MM.1S (cell line): ENCODE measurements at regions not wholly inside any gene's neighbourhood (a gene's known extent, or its start where the extent isn't known, plus 50 kb on each side); places are given as distances from the start of the nearest gene placed in this dataset.
"Not testable (repeated sequence)": the region's sequence is repeated elsewhere in the genome, so short reads cannot be mapped to it uniquely, and the experiment has no call there.

Experiments used
- DNase-seq: peaks from one replicate; pipeline ENCODE4 v3.0.0-alpha.2; 2015
- H2AFZ ChIP-seq: fragments of 300-600 bp; sonication (generic); 2 replicates; pipeline ENCODE4 v1.6.0; 2016; ENCODE audit warnings: antibody characterized with exemption, low read length
- H3F3A ChIP-seq: fragments of 300-600 bp; sonication (generic); 2 replicates; pipeline ENCODE4 v1.6.1; 2016; ENCODE audit warnings: mild to moderate bottlenecking, antibody characterized with exemption, low read length, moderate library complexity, mixed read lengths; ENCODE audit not compliant: insufficient read depth
- H3K27ac ChIP-seq: fragments of 300-600 bp; sonication (generic); 2 replicates; pipeline ENCODE4 v1.5.1; 2016; ENCODE audit warnings: mild to moderate bottlenecking, low read length
- H3K27me3 ChIP-seq: fragments of 300-600 bp; sonication (generic); replicated peaks from 2 replicates; pipeline ENCODE4 v1.6.0; 2016; ENCODE audit warnings: low read length; ENCODE audit not compliant: insufficient read depth
- H3K36me3 ChIP-seq: fragments of 300-600 bp; sonication (generic); replicated peaks from 2 replicates; pipeline ENCODE4 v1.6.1; 2016; ENCODE audit warnings: mild to moderate bottlenecking, low read length, mixed read lengths; ENCODE audit not compliant: insufficient read depth
- H3K4me1 ChIP-seq: fragments of 300-600 bp; sonication (generic); 2 replicates; pipeline ENCODE4 v1.6.1; 2016; ENCODE audit warnings: low read length, mixed read lengths
- H3K4me2 ChIP-seq: fragments of 300-600 bp; sonication (generic); 2 replicates; pipeline ENCODE4 v1.6.0; 2016; ENCODE audit warnings: low read depth, low read length
- H3K4me3 ChIP-seq: fragments of 300-600 bp; sonication (generic); 2 replicates; pipeline ENCODE4 v1.5.1; 2016; ENCODE audit warnings: low read length, mixed read lengths
- H3K79me2 ChIP-seq: fragments of 300-600 bp; sonication (generic); 2 replicates; pipeline ENCODE4 v1.6.1; 2016; ENCODE audit warnings: mixed run types, low read length, mixed read lengths
- H3K9ac ChIP-seq: fragments of 300-600 bp; sonication (generic); 2 replicates; pipeline ENCODE4 v1.6.1; 2016; ENCODE audit warnings: low read length, mixed read lengths
- H3K9me2 ChIP-seq: fragments of 300-600 bp; sonication (generic); replicated peaks from 2 replicates; pipeline ENCODE4 v1.6.1; 2016; ENCODE audit warnings: mild to moderate bottlenecking, low read length, mixed read lengths; ENCODE audit not compliant: insufficient read depth
- H3K9me3 ChIP-seq: fragments of 300-600 bp; sonication (generic); replicated peaks from 2 replicates; pipeline ENCODE4 v1.6.1; 2016; ENCODE audit warnings: mild to moderate bottlenecking, low read length, mixed read lengths; ENCODE audit not compliant: insufficient read depth
- H4K20me1 ChIP-seq: fragments of 300-600 bp; sonication (generic); 2 replicates; pipeline ENCODE4 v1.6.1; 2016; ENCODE audit warnings: mild to moderate bottlenecking, low read length, moderate library complexity, mixed read lengths; ENCODE audit not compliant: insufficient read depth
- EZH2 ChIP-seq: fragments of 300-600 bp; sonication (generic); optimal IDR thresholded peaks from 2 replicates; pipeline ENCODE3; 2017; ENCODE audit warnings: low read depth, mild to moderate bottlenecking, antibody characterized with exemption, low read length, mixed read lengths
- EZH2phosphoT487 ChIP-seq: fragments of 300-600 bp; sonication (generic); IDR thresholded peaks from 2 replicates; pipeline ENCODE4 v1.6.1; 2018; ENCODE audit warnings: antibody characterized with exemption, low read length
- TF ChIP-seq, protein P1 (sequence below): fragments of 300-600 bp; sonication (generic); IDR thresholded peaks from 2 replicates; pipeline ENCODE4 v1.5.1; 2016; ENCODE audit warnings: antibody characterized with exemption, low read length, mixed read lengths

DNA sequence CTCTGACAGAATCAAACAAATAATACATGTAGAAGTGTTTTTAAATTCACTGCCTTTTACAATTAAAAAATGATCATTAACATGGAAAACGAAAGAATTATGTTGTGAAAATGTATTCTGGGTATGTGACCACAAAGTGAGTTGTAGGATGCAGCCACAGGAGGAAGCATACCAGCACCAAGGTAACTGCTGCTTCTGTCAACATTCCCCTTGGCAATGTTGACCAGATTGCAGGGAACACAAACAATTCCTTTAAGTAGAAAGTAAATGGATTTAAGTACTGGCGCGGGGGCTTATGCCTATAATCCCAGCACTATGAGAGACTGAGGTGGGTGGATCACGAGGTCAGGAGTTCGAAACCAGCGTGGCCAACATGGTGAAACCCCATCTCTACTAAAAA lies 1877.9 kb upstream of the PCDH7 start:
- Histone ChIP-seq H3K4me2 (no peak overlapping the region), H2AFZ (no peak overlapping the region), H3K4me1 (no peaks in the 10 kb centered on the region), H3K79me2 (no peaks in the 10 kb centered on the region), H3K9ac (no peak overlapping the region), H3K36me3 (no peaks in the 10 kb centered on the region), H3K9me2 (no peaks in the 10 kb centered on the region; the same call in 1 of the 2 replicates), H3K27me3 (no peaks in the 10 kb centered on the region), H3K27ac (no peak overlapping the region), H3F3A (no peaks in the 10 kb centered on the region), H3K4me3 (no peak overlapping the region), H4K20me1 (no peaks in the 10 kb centered on the region), H3K9me3 (no peaks in the 10 kb centered on the region)
- no peak for DNase-seq
- TF ChIP-seq, protein P1, sequence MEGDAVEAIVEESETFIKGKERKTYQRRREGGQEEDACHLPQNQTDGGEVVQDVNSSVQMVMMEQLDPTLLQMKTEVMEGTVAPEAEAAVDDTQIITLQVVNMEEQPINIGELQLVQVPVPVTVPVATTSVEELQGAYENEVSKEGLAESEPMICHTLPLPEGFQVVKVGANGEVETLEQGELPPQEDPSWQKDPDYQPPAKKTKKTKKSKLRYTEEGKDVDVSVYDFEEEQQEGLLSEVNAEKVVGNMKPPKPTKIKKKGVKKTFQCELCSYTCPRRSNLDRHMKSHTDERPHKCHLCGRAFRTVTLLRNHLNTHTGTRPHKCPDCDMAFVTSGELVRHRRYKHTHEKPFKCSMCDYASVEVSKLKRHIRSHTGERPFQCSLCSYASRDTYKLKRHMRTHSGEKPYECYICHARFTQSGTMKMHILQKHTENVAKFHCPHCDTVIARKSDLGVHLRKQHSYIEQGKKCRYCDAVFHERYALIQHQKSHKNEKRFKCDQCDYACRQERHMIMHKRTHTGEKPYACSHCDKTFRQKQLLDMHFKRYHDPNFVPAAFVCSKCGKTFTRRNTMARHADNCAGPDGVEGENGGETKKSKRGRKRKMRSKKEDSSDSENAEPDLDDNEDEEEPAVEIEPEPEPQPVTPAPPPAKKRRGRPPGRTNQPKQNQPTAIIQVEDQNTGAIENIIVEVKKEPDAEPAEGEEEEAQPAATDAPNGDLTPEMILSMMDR: no peak
- TF ChIP-seq EZH2: no peak
- TF ChIP-seq EZH2phosphoT487: no peak

DNA sequence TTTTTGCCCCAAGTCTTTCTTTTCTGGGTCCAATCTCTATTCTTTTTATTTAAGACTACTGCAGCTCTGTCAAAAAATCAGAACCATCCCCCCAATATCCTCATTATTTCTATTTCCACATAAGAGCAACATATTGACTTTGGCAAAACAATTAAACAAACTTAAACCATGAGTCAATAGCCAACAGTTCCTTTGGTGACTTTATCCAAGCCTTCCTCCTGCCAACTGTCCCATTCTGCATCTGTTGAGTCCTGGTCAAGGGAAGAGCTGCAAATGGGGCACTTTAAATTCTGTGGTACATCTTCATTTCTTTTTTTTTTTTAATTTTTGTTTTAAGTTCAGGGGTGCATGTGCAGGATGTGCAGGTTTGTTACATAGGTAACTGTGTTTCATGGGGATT lies 1875.0 kb upstream of the PCDH7 start:
- Histone ChIP-seq H4K20me1 (no peaks in the 10 kb centered on the region), H3K36me3 (no peaks in the 10 kb centered on the region), H2AFZ (no peak overlapping the region), H3K27me3 (no peaks in the 10 kb centered on the region), H3K4me2 (no peak overlapping the region), H3K79me2 (no peaks in the 10 kb centered on the region), H3F3A (no peaks in the 10 kb centered on the region), H3K4me3 (no peak overlapping the region), H3K9me3 (no peaks in the 10 kb centered on the region), H3K9ac (no peak overlapping the region), H3K4me1 (no peaks in the 10 kb centered on the region), H3K27ac (no peak overlapping the region), H3K9me2 (no peaks in the 10 kb centered on the region; the same call in 1 of the 2 replicates)
- no peak for DNase-seq
- no peak for TF ChIP-seq EZH2phosphoT487
- no peak for TF ChIP-seq EZH2
- TF ChIP-seq, protein P1: no peak

DNA sequence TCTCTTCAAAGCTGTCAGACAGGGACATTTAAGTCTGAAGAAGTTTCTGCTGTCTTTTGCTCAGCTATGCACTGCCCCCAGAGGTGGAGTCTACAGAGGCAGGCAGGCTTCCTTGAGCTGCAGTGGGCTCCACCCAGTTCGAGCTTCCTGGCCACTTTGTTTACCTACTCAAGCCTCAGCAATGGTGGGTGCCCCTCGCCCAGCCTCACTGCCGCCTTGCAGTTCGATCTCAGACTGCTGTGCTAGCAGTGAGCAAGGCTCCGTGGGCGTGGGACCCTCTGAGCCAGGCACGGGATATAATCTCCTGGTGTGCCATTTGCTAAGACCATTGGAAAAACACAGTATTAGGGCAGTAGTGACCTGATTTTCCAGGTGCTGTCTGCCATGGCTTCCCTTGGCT lies 1863.1 kb upstream of the PCDH7 start:
- not testable (repeated sequence) for H3K4me2 ChIP-seq, H3K27me3 ChIP-seq, H3K9me2 ChIP-seq, H3K4me1 ChIP-seq, H3K9me3 ChIP-seq, H3K4me3 ChIP-seq, DNase-seq, H3K27ac ChIP-seq, H4K20me1 ChIP-seq, H3K36me3 ChIP-seq, H3K9ac ChIP-seq, H3F3A ChIP-seq, H3K79me2 ChIP-seq, H2AFZ ChIP-seq

DNA sequence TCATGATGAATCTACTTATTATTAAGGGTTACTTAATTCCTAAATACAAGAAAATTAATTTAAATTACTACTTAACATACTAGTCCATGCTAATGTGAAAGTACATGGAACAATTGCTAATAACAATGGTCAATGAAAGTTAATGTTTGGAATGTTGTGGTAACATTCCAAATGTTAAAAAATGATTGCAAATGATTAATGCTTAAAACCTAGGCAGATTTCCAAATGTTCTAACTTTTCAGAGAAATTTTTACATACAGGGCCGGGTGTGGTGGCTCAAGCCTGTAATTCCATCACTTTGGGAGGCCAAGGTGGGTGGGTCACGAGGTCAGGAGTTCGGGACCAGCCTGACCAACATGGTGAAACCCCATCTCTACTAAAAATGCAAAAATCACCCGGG lies 1851.3 kb upstream of the PCDH7 start:
- DNase-seq: no peak
- H3K9me2 ChIP-seq: no peaks in the 10 kb centered on the region

More for the DNA sequence above, 1851.3 kb upstream of the PCDH7 start:
- TF ChIP-seq EZH2 (no peak), EZH2phosphoT487 (no peak)
- TF ChIP-seq, protein P1: no peak
- Histone ChIP-seq H3F3A (no peaks in the 10 kb centered on the region), H3K4me2 (no peak overlapping the region), H2AFZ (no peak overlapping the region), H3K4me1 (no peaks in the 10 kb centered on the region), H4K20me1 (no peaks in the 10 kb centered on the region), H3K4me3 (no peak overlapping the region), H3K9ac (no peak overlapping the region), H3K27ac (no peak overlapping the region), H3K9me3 (no peaks in the 10 kb centered on the region), H3K79me2 (no peaks in the 10 kb centered on the region), H3K36me3 (no peaks in the 10 kb centered on the region), H3K27me3 (no peaks in the 10 kb centered on the region)
